GM21360 (cell line): ENCODE measurements at regions not wholly inside any gene's neighbourhood (a gene's known extent, or its start where the extent isn't known, plus 50 kb on each side); places are given as distances from the start of the nearest gene placed in this dataset.
"Not testable (repeated sequence)": the region's sequence is repeated elsewhere in the genome, so short reads cannot be mapped to it uniquely, and the experiment has no call there.

Experiments
- ATAC-seq: cut with Tn5 transposase; IDR thresholded peaks from one replicate; pipeline ENCODE4 v1.9.1; 2021; ENCODE audit warnings: mild to moderate bottlenecking, moderate library complexity; ENCODE audit not compliant: unreplicated experiment

- no peak for ATAC-seq
Observed at GRCh38 chr2:179332903-179333302, 68.3 kb upstream of the SESTD1 start.

GRCh38 chr2:179331061-179331460 is 66.4 kb upstream of the SESTD1 start:
- no peak for ATAC-seq

- no peak for ATAC-seq
Observed at GRCh38 chr2:179322289-179322688, 57.7 kb upstream of the SESTD1 start.

- ATAC-seq, result not testable (repeated sequence)
Observed at GRCh38 chr2:179321034-179321433, 56.4 kb upstream of the SESTD1 start.

GRCh38 chr2:179314729-179315128 is 50.1 kb upstream of the SESTD1 start:
- not testable (repeated sequence) for ATAC-seq
